Uterus (tissue), 3 donors: ENCODE measurements at regions not wholly inside any gene's neighbourhood (a gene's known extent, or its start where the extent isn't known, plus 50 kb on each side); places are given as distances from the start of the nearest gene placed in this dataset.

Source experiments
- DNase-seq, 2 donors: peaks; one replicate each; pipeline ENCODE4 v3.0.0-alpha.2; 2019 to 2020
- H3K27ac ChIP-seq, 2 donors: fragments of 200-600 bp; sonication (generic); 1 replicate in 1 of 2; 2 replicates in 1 of 2; pipeline ENCODE4 v1.5.1; 2016 to 2018
- H3K27me3 ChIP-seq, 2 donors: fragments of 200-600 bp; sonication (generic); one replicate each; pipeline ENCODE4 v1.5.1; 2018 to 2019; ENCODE audit warnings: control low read depth in 1 of 2
- H3K36me3 ChIP-seq, 2 donors: fragments of 200-600 bp; sonication (generic); one replicate each; pipeline ENCODE4 v1.5.1; 2019; ENCODE audit warnings: control low read depth in 1 of 2
- H3K4me1 ChIP-seq, 2 donors: fragments of 200-600 bp; sonication (generic); one replicate each; pipeline ENCODE4 v1.5.1; 2018 to 2019; ENCODE audit warnings: control low read depth in 1 of 2
- H3K4me3 ChIP-seq, 2 donors: fragments of 200-600 bp; sonication (generic); 1 replicate in 1 of 2; 2 replicates in 1 of 2; pipeline ENCODE4 v1.5.1; 2018 to 2019; ENCODE audit warnings: mild to moderate bottlenecking in 1 of 2
- H3K9me3 ChIP-seq, 2 donors: fragments of 200-600 bp; sonication (generic); one replicate each; pipeline ENCODE4 v1.5.1; 2019; ENCODE audit warnings: control low read depth in 1 of 2
- CTCF ChIP-seq, 4 experiments: fragments of 200-600 bp in 2 of 4; fragments of 450-650 bp in 2 of 4; sonication (generic) in 2 of 4; IDR thresholded peaks; one replicate each; pipeline ENCODE4 v1.5.1; 2016 to 2019; ENCODE audit warnings: antibody characterized with exemption in 4 of 4, mild to moderate bottlenecking in 2 of 4, moderate library complexity in 1 of 4
- POLR2A ChIP-seq, 2 donors: fragments of 450-650 bp; IDR thresholded peaks; one replicate each; pipeline ENCODE4 v1.6.1; 2016; ENCODE audit warnings: antibody characterized with exemption in 2 of 2, mild to moderate bottlenecking in 1 of 2, moderate library complexity in 1 of 2
- intact Hi-C: fragments of 100-400 bp; cut with DNase I; formaldehyde crosslinking; loops from one replicate; pipeline ENCODE4 v1.15.1; 2023; ENCODE audit warnings: low total_unique reads
- donor health status: DM: yes; HTN: yes; CAD: no.

GRCh38 chr7:25545124-25546008, 317.1 kb upstream of the NPVF start:
- Histone ChIP-seq H3K27me3 (no peaks in the 10 kb centered on the region), H3K9me3 (no peaks in the 10 kb centered on the region), H3K27ac (peak overlapping the region in 1 of 2 donors; percentile 21), H3K4me3 (no peak overlapping the region), H3K4me1 (no peaks in the 10 kb centered on the region), H3K36me3 (no peaks in the 10 kb centered on the region)
- peak; percentile 56 to 75 for DNase-seq
- TF ChIP-seq POLR2A (IDR thresholded peaks at IDR 0.05) (no peak), CTCF (IDR thresholded peaks at IDR 0.05) (no peak)
- intact Hi-C loops, result no loop called here

- no peaks in the 10 kb centered on the region for H3K36me3 ChIP-seq
- intact Hi-C loops, result no loop called here
- no peaks in the 10 kb centered on the region for H3K27me3 ChIP-seq
- no peak overlapping the region for H3K4me3 ChIP-seq
- TF ChIP-seq POLR2A (IDR thresholded peaks at IDR 0.05), result no peak
- no peak for TF ChIP-seq CTCF (IDR thresholded peaks at IDR 0.05)
- no peaks in the 10 kb centered on the region for H3K4me1 ChIP-seq
- H3K9me3 ChIP-seq, result no peaks in the 10 kb centered on the region
- H3K27ac ChIP-seq, result peak overlapping the region in 1 of 2 donors; percentile 21
- DNase-seq, result no peak
These were observed 318.0 kb upstream of the NPVF start for GRCh38 chr7:25546306-25546705.

GRCh38 chr7:25549271-25549921, 321.1 kb upstream of the NPVF start:
- DNase-seq, result peak in 1 of 2 donors; percentile 46
- intact Hi-C loops, result no loop called here

GRCh38 chr7:25550149-25550548, 321.9 kb upstream of the NPVF start:
- Histone ChIP-seq H3K4me1 (no peaks in the 10 kb centered on the region), H3K4me3 (no peak overlapping the region), H3K27ac (no peak overlapping the region), H3K27me3 (no peaks in the 10 kb centered on the region), H3K9me3 (no peaks in the 10 kb centered on the region), H3K36me3 (no peaks in the 10 kb centered on the region)
- intact Hi-C loops, result no loop called here
- no peak for TF ChIP-seq POLR2A (IDR thresholded peaks at IDR 0.05)
- TF ChIP-seq CTCF (IDR thresholded peaks at IDR 0.05), result no peak
- no peak for DNase-seq

More at GRCh38 chr7:25549271-25549921, 321.1 kb upstream of the NPVF start:
- H3K27me3 ChIP-seq, result no peaks in the 10 kb centered on the region
- H3K4me3 ChIP-seq, result no peak overlapping the region
- H3K27ac ChIP-seq, result peak overlapping the region; percentile 32 to 64
- TF ChIP-seq POLR2A (IDR thresholded peaks at IDR 0.05) (no peak), CTCF (IDR thresholded peaks at IDR 0.05) (no peak)
- H3K36me3 ChIP-seq, result no peaks in the 10 kb centered on the region
- H3K4me1 ChIP-seq, result no peaks in the 10 kb centered on the region
- no peaks in the 10 kb centered on the region for H3K9me3 ChIP-seq

- Histone ChIP-seq H3K9me3 (no peaks in the 10 kb centered on the region), H3K36me3 (no peaks in the 10 kb centered on the region), H3K4me1 (no peaks in the 10 kb centered on the region), H3K4me3 (no peak overlapping the region), H3K27ac (no peak overlapping the region), H3K27me3 (no peaks in the 10 kb centered on the region)
- TF ChIP-seq CTCF (IDR thresholded peaks at IDR 0.05) (no peak), POLR2A (IDR thresholded peaks at IDR 0.05) (no peak)
- no peak for DNase-seq
- intact Hi-C loops, result no loop called here
These were observed 324.7 kb upstream of the NPVF start for GRCh38 chr7:25552998-25553397.
